Muscle of leg (tissue), 3 donors: ENCODE measurements at regions not wholly inside any gene's neighbourhood (a gene's known extent, or its start where the extent isn't known, plus 50 kb on each side); places are given as distances from the start of the nearest gene placed in this dataset.
"Not testable (repeated sequence)": the region's sequence is repeated elsewhere in the genome, so short reads cannot be mapped to it uniquely, and the experiment has no call there.

Experiments
- DNase-seq: peaks from one replicate; pipeline ENCODE4 v3.0.0; 2013
- H3K27ac ChIP-seq: one replicate; pipeline ENCODE4 v1.5.1; 2013; ENCODE audit warnings: mild to moderate bottlenecking, low read length, control low read depth
- H3K27me3 ChIP-seq: one replicate; pipeline ENCODE4 v1.6.1; 2013; ENCODE audit warnings: low read length; ENCODE audit not compliant: control insufficient read depth, insufficient read depth
- H3K36me3 ChIP-seq: one replicate; pipeline ENCODE4 v1.6.1; 2013; ENCODE audit warnings: low read length; ENCODE audit not compliant: control insufficient read depth, insufficient read depth
- H3K4me1 ChIP-seq: one replicate; pipeline ENCODE4 v1.6.1; 2013; ENCODE audit warnings: low read length; ENCODE audit not compliant: control insufficient read depth, insufficient read depth
- H3K4me3 ChIP-seq: one replicate; pipeline ENCODE4 v1.5.1; 2013; ENCODE audit warnings: low read length, control low read depth
- H3K9me3 ChIP-seq: replicated peaks from 2 replicates; pipeline ENCODE4 v1.6.1; 2013; ENCODE audit warnings: low read depth, low read length; ENCODE audit not compliant: control insufficient read depth
- WGBS: methylation state at CpG from one replicate; pipeline ENCODE4 v1.1.5; 2013; ENCODE audit warnings: missing lambda C conversion rate; ENCODE audit not compliant: insufficient coverage; 5-methylcytosine and 5-hydroxymethylcytosine counted together

GRCh38 chr9:89850631-89851325, 246.0 kb downstream of the GADD45G start:
- DNase-seq = peak; percentile 61
- WGBS = 48% methylated on average over 6 of the region's 7 CpGs
- H3K4me3 ChIP-seq = no peak overlapping the region
- no peak overlapping the region for H3K27ac ChIP-seq
- no peaks in the 10 kb centered on the region for H3K36me3 ChIP-seq
- peaks cover 13% of the 10 kb centered on the region for H3K27me3 ChIP-seq
- H3K4me1 ChIP-seq = peaks cover 17% of the 10 kb centered on the region
- H3K9me3 ChIP-seq = no peaks in the 10 kb centered on the region

- WGBS = 81% methylated on average over 3 of the region's 5 CpGs
- no peak for DNase-seq
- H3K27ac ChIP-seq = no peak overlapping the region
- H3K27me3 ChIP-seq = peaks cover 13% of the 10 kb centered on the region
- H3K4me1 ChIP-seq = peaks cover 13% of the 10 kb centered on the region
- no peaks in the 10 kb centered on the region for H3K36me3 ChIP-seq
- no peak overlapping the region for H3K4me3 ChIP-seq
- H3K9me3 ChIP-seq = peaks cover 2% of the 10 kb centered on the region
Measured at GRCh38 chr9:89853161-89853560, 248.3 kb downstream of the GADD45G start.

GRCh38 chr9:89853931-89854330, 249.1 kb downstream of the GADD45G start:
- Histone ChIP-seq H3K4me1 (peaks cover 13% of the 10 kb centered on the region), H3K27ac (no peak overlapping the region), H3K27me3 (peaks cover 13% of the 10 kb centered on the region), H3K4me3 (no peak overlapping the region), H3K36me3 (no peaks in the 10 kb centered on the region), H3K9me3 (peaks cover 5% of the 10 kb centered on the region)
- no peak for DNase-seq
- WGBS = 64% methylated on average over 1 of the region's 3 CpGs

GRCh38 chr9:89854715-89855475, 250.1 kb downstream of the GADD45G start:
- H3K36me3 ChIP-seq = no peaks in the 10 kb centered on the region
- WGBS = 60% methylated on average over 7 of the region's 11 CpGs
- H3K4me3 ChIP-seq = no peak overlapping the region
- H3K27me3 ChIP-seq = peaks cover 13% of the 10 kb centered on the region
- H3K9me3 ChIP-seq = peaks cover 5% of the 10 kb centered on the region
- no peak overlapping the region for H3K27ac ChIP-seq
- H3K4me1 ChIP-seq = peaks cover 16% of the 10 kb centered on the region
- DNase-seq = no peak

- H3K27ac ChIP-seq, H3K4me1 ChIP-seq, H3K4me3 ChIP-seq, H3K36me3 ChIP-seq, H3K9me3 ChIP-seq, DNase-seq: not testable (repeated sequence)
- 100% methylated on average over 4 of the region's 5 CpGs for WGBS
- H3K27me3 ChIP-seq = peaks cover 13% of the 10 kb centered on the region
Measured at GRCh38 chr9:89856296-89856695, 251.5 kb downstream of the GADD45G start.

GRCh38 chr9:89856950-89857349, 252.1 kb downstream of the GADD45G start:
- not testable (repeated sequence) for H3K27ac ChIP-seq, H3K4me3 ChIP-seq, H3K36me3 ChIP-seq, H3K4me1 ChIP-seq, DNase-seq, H3K9me3 ChIP-seq
- peaks cover 13% of the 10 kb centered on the region for H3K27me3 ChIP-seq

GRCh38 chr9:89859842-89860241, 255.0 kb downstream of the GADD45G start:
- 34% methylated on average over 2 of the region's 7 CpGs for WGBS
- DNase-seq = peak; percentile 55
- peaks cover 20% of the 10 kb centered on the region for H3K4me1 ChIP-seq

GRCh38 chr9:89861371-89861770, 256.6 kb downstream of the GADD45G start:
- not testable (repeated sequence) for H3K36me3 ChIP-seq, H3K27me3 ChIP-seq, H3K4me3 ChIP-seq, H3K27ac ChIP-seq, DNase-seq, H3K9me3 ChIP-seq
- no CpG with 5 or more reads among the region's 5 CpGs for WGBS
- peaks cover 21% of the 10 kb centered on the region for H3K4me1 ChIP-seq

More at GRCh38 chr9:89859842-89860241, 255.0 kb downstream of the GADD45G start:
- H3K27me3 ChIP-seq, H3K36me3 ChIP-seq, H3K27ac ChIP-seq, H3K9me3 ChIP-seq, H3K4me3 ChIP-seq: not testable (repeated sequence)

- WGBS = 29% methylated on average over 1 of the region's 4 CpGs
- no peak for DNase-seq
Measured at GRCh38 chr9:89862316-89862715, 257.5 kb downstream of the GADD45G start.

GRCh38 chr9:89863141-89863540, 258.3 kb downstream of the GADD45G start:
- Histone ChIP-seq H3K27ac (no peak overlapping the region), H3K4me1 (peaks cover 21% of the 10 kb centered on the region), H3K27me3 (peaks cover 2% of the 10 kb centered on the region), H3K36me3 (no peaks in the 10 kb centered on the region), H3K4me3 (no peak overlapping the region), H3K9me3 (peaks cover 3% of the 10 kb centered on the region)
- DNase-seq = no peak
- no CpG with 5 or more reads among the region's 8 CpGs for WGBS

More at GRCh38 chr9:89862316-89862715, 257.5 kb downstream of the GADD45G start:
- Histone ChIP-seq H3K36me3 (no peaks in the 10 kb centered on the region), H3K27ac (no peak overlapping the region), H3K4me3 (no peak overlapping the region), H3K4me1 (peaks cover 21% of the 10 kb centered on the region), H3K27me3 (peaks cover 2% of the 10 kb centered on the region), H3K9me3 (peaks cover 5% of the 10 kb centered on the region)
